Fibroblast of gingiva (primary cell): ENCODE measurements at regions not wholly inside any gene's neighbourhood (a gene's known extent, or its start where the extent isn't known, plus 50 kb on each side); places are given as distances from the start of the nearest gene placed in this dataset.

Experiments
- DNase-seq: peaks from one replicate; pipeline ENCODE4 v3.0.0-alpha.2; 2011; ENCODE audit warnings: low read depth

GRCh38 chr14:22415605-22415959 is 173.4 kb downstream of the DAD1 start:
- DNase-seq, result no peak

GRCh38 chr14:22414876-22415604 is 174.0 kb downstream of the DAD1 start:
- DNase-seq, result no peak

GRCh38 chr14:22412926-22413411 is 176.1 kb downstream of the DAD1 start:
- no peak for DNase-seq

GRCh38 chr14:22411398-22412055 is 177.5 kb downstream of the DAD1 start:
- DNase-seq, result no peak

GRCh38 chr14:22410497-22410896 is 178.5 kb downstream of the DAD1 start:
- DNase-seq, result no peak

- no peak for DNase-seq
Observed at GRCh38 chr14:22409006-22409405, 180.0 kb downstream of the DAD1 start.

- no peak for DNase-seq
Observed at GRCh38 chr14:22408547-22408946, 180.5 kb downstream of the DAD1 start.

GRCh38 chr14:22407033-22407432 is 182.0 kb downstream of the DAD1 start:
- no peak for DNase-seq

GRCh38 chr14:22405201-22405600 is 183.8 kb downstream of the DAD1 start:
- DNase-seq, result no peak

- no peak for DNase-seq
Observed at GRCh38 chr14:22403296-22403695, 185.7 kb downstream of the DAD1 start.

GRCh38 chr14:22400655-22401259 is 188.3 kb downstream of the DAD1 start:
- no peak for DNase-seq

GRCh38 chr14:22399776-22400175 is 189.2 kb downstream of the DAD1 start:
- no peak for DNase-seq

GRCh38 chr14:22397221-22397737 is 191.7 kb downstream of the DAD1 start:
- DNase-seq, result no peak

- DNase-seq, result no peak
Observed at GRCh38 chr14:22395803-22396202, 193.2 kb downstream of the DAD1 start.

- no peak for DNase-seq
Observed at GRCh38 chr14:22394616-22395015, 194.4 kb downstream of the DAD1 start.

- DNase-seq, result no peak
Observed at GRCh38 chr14:22393796-22394195, 195.2 kb downstream of the DAD1 start.

GRCh38 chr14:22391908-22392565 is 197.0 kb downstream of the DAD1 start:
- DNase-seq, result peak; percentile 29

GRCh38 chr14:22390824-22391461 is 198.1 kb downstream of the DAD1 start:
- no peak for DNase-seq

GRCh38 chr14:22390195-22390594 is 198.8 kb downstream of the DAD1 start:
- DNase-seq, result no peak

GRCh38 chr14:22388669-22389595 is 200.1 kb downstream of the DAD1 start:
- DNase-seq, result no peak

GRCh38 chr14:22387776-22388241 is 201.2 kb downstream of the DAD1 start:
- DNase-seq, result no peak
